ENCODE measurements at regions not wholly inside any gene's neighbourhood (a gene's known extent, or its start where the extent isn't known, plus 50 kb on each side); places are given as distances from the start of the nearest gene placed in this dataset.

- TF ChIP-seq CTCF (conservative IDR thresholded peaks at IDR 0.05), result no peak
- no peak overlapping the region; the same call in 1 of the 2 replicates for H3K27ac ChIP-seq
Observed at GRCh38 chr10:131649617-131650016, 251.2 kb upstream of the PPP2R2D start.

- no peak for TF ChIP-seq CTCF (conservative IDR thresholded peaks at IDR 0.05)
Observed at GRCh38 chr10:131650169-131650705, 250.6 kb upstream of the PPP2R2D start.

GRCh38 chr10:131650771-131651673 lies 249.8 kb upstream of the PPP2R2D start:
- H3K27ac ChIP-seq, result no peak overlapping the region
- no peak for TF ChIP-seq CTCF (conservative IDR thresholded peaks at IDR 0.05)

More at GRCh38 chr10:131650169-131650705, 250.6 kb upstream of the PPP2R2D start:
- H3K27ac ChIP-seq, result no peak overlapping the region

- TF ChIP-seq CTCF (conservative IDR thresholded peaks at IDR 0.05), result no peak
- H3K27ac ChIP-seq, result no peak overlapping the region
Observed at GRCh38 chr10:131651674-131652437, 249.0 kb upstream of the PPP2R2D start.

GRCh38 chr10:131652438-131653139 lies 248.2 kb upstream of the PPP2R2D start:
- H3K27ac ChIP-seq, result no peak overlapping the region
- TF ChIP-seq CTCF (conservative IDR thresholded peaks at IDR 0.05), result no peak

GRCh38 chr10:131653140-131653539 lies 247.7 kb upstream of the PPP2R2D start:
- TF ChIP-seq CTCF (conservative IDR thresholded peaks at IDR 0.05), result no peak

More at GRCh38 chr10:131653140-131653539, 247.7 kb upstream of the PPP2R2D start:
- H3K27ac ChIP-seq, result no peak overlapping the region

Data from VCaP (cell line).